ENCODE measurements at regions not wholly inside any gene's neighbourhood (a gene's known extent, or its start where the extent isn't known, plus 50 kb on each side); places are given as distances from the start of the nearest gene placed in this dataset.

- DNase-seq = peak; percentile 31
- no peaks in the 10 kb centered on the region; the same call in 1 of the 2 replicates for H3K27me3 Mint-ChIP-seq (ENCODE audit: insufficient read depth)
- H3K9me3 Mint-ChIP-seq = no peaks in the 10 kb centered on the region
- no peak for TF ChIP-seq CTCF (IDR thresholded peaks at IDR 0.05)
- H3K36me3 Mint-ChIP-seq (ENCODE audit: low read depth) = peaks cover 7% of the 10 kb centered on the region; the same call in 1 of the 2 replicates
- peak overlapping the region; percentile 55 for H3K4me3 Mint-ChIP-seq
- peak overlapping the region; percentile 53 for H3K27ac Mint-ChIP-seq
- peaks cover 65% of the 10 kb centered on the region for H3K4me1 Mint-ChIP-seq (ENCODE audit: low read depth)
Measured at GRCh38 chr9:82273121-82273520, 284.5 kb downstream of the SPATA31D1 start.

GRCh38 chr9:82275258-82275927, 286.8 kb downstream of the SPATA31D1 start:
- no peak overlapping the region for H3K27ac Mint-ChIP-seq

GRCh38 chr9:82281066-82281465, 292.5 kb downstream of the SPATA31D1 start:
- no peak overlapping the region for H3K4me3 Mint-ChIP-seq
- no peak for DNase-seq
- peaks cover 9% of the 10 kb centered on the region for H3K4me1 Mint-ChIP-seq (ENCODE audit: low read depth)
- peaks cover 7% of the 10 kb centered on the region; the same call in 1 of the 2 replicates for H3K36me3 Mint-ChIP-seq (ENCODE audit: low read depth)
- no peaks in the 10 kb centered on the region; the same call in 1 of the 2 replicates for H3K27me3 Mint-ChIP-seq (ENCODE audit: insufficient read depth)
- no peak overlapping the region for H3K27ac Mint-ChIP-seq
- H3K9me3 Mint-ChIP-seq = no peaks in the 10 kb centered on the region
- no peak for TF ChIP-seq CTCF (IDR thresholded peaks at IDR 0.05)

More at GRCh38 chr9:82275258-82275927, 286.8 kb downstream of the SPATA31D1 start:
- Mint-ChIP-seq H3K9me3 (no peaks in the 10 kb centered on the region), H3K4me1 (ENCODE audit: low read depth) (peaks cover 59% of the 10 kb centered on the region), H3K27me3 (ENCODE audit: insufficient read depth) (no peaks in the 10 kb centered on the region; the same call in 1 of the 2 replicates), H3K4me3 (no peak overlapping the region), H3K36me3 (ENCODE audit: low read depth) (peaks cover 7% of the 10 kb centered on the region; the same call in 1 of the 2 replicates)
- TF ChIP-seq CTCF (IDR thresholded peaks at IDR 0.05) = no peak
- peak; percentile 15 for DNase-seq

GRCh38 chr9:82284758-82285157, 296.2 kb downstream of the SPATA31D1 start:
- TF ChIP-seq CTCF (IDR thresholded peaks at IDR 0.05) = no peak
- Mint-ChIP-seq H3K27ac (no peak overlapping the region), H3K4me1 (ENCODE audit: low read depth) (peaks cover 6% of the 10 kb centered on the region; the same call in 1 of the 2 replicates), H3K36me3 (ENCODE audit: low read depth) (no peaks in the 10 kb centered on the region), H3K9me3 (peaks cover 4% of the 10 kb centered on the region; the same call in 1 of the 2 replicates), H3K27me3 (ENCODE audit: insufficient read depth) (no peaks in the 10 kb centered on the region; the same call in 1 of the 2 replicates), H3K4me3 (no peak overlapping the region)
- DNase-seq = no peak

GRCh38 chr9:82295181-82295580, 306.6 kb downstream of the SPATA31D1 start:
- Mint-ChIP-seq H3K36me3 (ENCODE audit: low read depth) (peaks cover 9% of the 10 kb centered on the region), H3K9me3 (peaks cover 9% of the 10 kb centered on the region), H3K4me1 (ENCODE audit: low read depth) (no peaks in the 10 kb centered on the region), H3K27ac (no peak overlapping the region), H3K4me3 (no peak overlapping the region), H3K27me3 (ENCODE audit: insufficient read depth) (no peaks in the 10 kb centered on the region; the same call in 1 of the 2 replicates)
- no peak for DNase-seq
- no peak for TF ChIP-seq CTCF (IDR thresholded peaks at IDR 0.05)
